GM12875 (cell line): ENCODE measurements at regions not wholly inside any gene's neighbourhood (a gene's known extent, or its start where the extent isn't known, plus 50 kb on each side); places are given as distances from the start of the nearest gene placed in this dataset.

Source experiments
- H3K4me3 ChIP-seq: one replicate; pipeline ENCODE4 v1.5.1; 2011; ENCODE audit warnings: low read depth, low read length, control low read depth
- CTCF ChIP-seq: IDR thresholded peaks from 2 replicates; pipeline ENCODE4 v1.5.1; 2011; ENCODE audit warnings: low read depth, mild to moderate bottlenecking, control low read depth, inconsistent platforms, low read length, moderate library complexity, borderline replicate concordance; ENCODE audit not compliant: insufficient read depth

GRCh38 chr17:11082559-11082958 is 158.5 kb upstream of the SHISA6 start:
- no peak for TF ChIP-seq CTCF

GRCh38 chr17:11081342-11081741 is 159.7 kb upstream of the SHISA6 start:
- no peak overlapping the region for H3K4me3 ChIP-seq
- TF ChIP-seq CTCF = no peak

More at GRCh38 chr17:11082559-11082958, 158.5 kb upstream of the SHISA6 start:
- no peak overlapping the region for H3K4me3 ChIP-seq

GRCh38 chr17:11077673-11078072 is 163.3 kb upstream of the SHISA6 start:
- H3K4me3 ChIP-seq = no peak overlapping the region
- no peak for TF ChIP-seq CTCF

- no peak for TF ChIP-seq CTCF
Measured at GRCh38 chr17:11074451-11074850, 166.6 kb upstream of the SHISA6 start.

GRCh38 chr17:11056926-11057325 is 184.1 kb upstream of the SHISA6 start:
- H3K4me3 ChIP-seq = no peak overlapping the region
- no peak for TF ChIP-seq CTCF

More at GRCh38 chr17:11074451-11074850, 166.6 kb upstream of the SHISA6 start:
- no peak overlapping the region for H3K4me3 ChIP-seq

- no peak for TF ChIP-seq CTCF
- no peak overlapping the region for H3K4me3 ChIP-seq
Measured at GRCh38 chr17:11053846-11054245, 187.2 kb upstream of the SHISA6 start.

GRCh38 chr17:11049539-11049938 is 191.5 kb upstream of the SHISA6 start:
- H3K4me3 ChIP-seq = no peak overlapping the region

More at GRCh38 chr17:11049539-11049938, 191.5 kb upstream of the SHISA6 start:
- TF ChIP-seq CTCF = no peak
